GM23248 (cell line): ENCODE measurements at regions not wholly inside any gene's neighbourhood (a gene's known extent, or its start where the extent isn't known, plus 50 kb on each side); places are given as distances from the start of the nearest gene placed in this dataset.
"Not testable (repeated sequence)": the region's sequence is repeated elsewhere in the genome, so short reads cannot be mapped to it uniquely, and the experiment has no call there.

Experiments used
- DNase-seq: peaks from one replicate; pipeline ENCODE4 v3.0.0-alpha.2; 2015
- H2AFZ ChIP-seq: fragments of 200-600 bp; sonication (generic); 2 replicates; pipeline ENCODE4 v1.6.1; 2016; ENCODE audit warnings: antibody characterized with exemption
- H3F3A ChIP-seq: fragments of 200-600 bp; sonication (generic); 2 replicates; pipeline ENCODE4 v1.6.1; 2016; ENCODE audit warnings: mild to moderate bottlenecking, antibody characterized with exemption, mixed run types; ENCODE audit not compliant: insufficient read depth
- H3K27ac ChIP-seq: fragments of 200-600 bp; sonication (generic); 2 replicates; pipeline ENCODE4 v1.5.1; 2016; ENCODE audit warnings: mild to moderate bottlenecking
- H3K27me3 ChIP-seq: fragments of 200-600 bp; sonication (generic); replicated peaks from 2 replicates; pipeline ENCODE4 v1.6.1; 2016; ENCODE audit warnings: mild to moderate bottlenecking; ENCODE audit not compliant: insufficient read depth
- H3K36me3 ChIP-seq: fragments of 200-600 bp; sonication (generic); 2 replicates; pipeline ENCODE4 v1.6.1; 2016; ENCODE audit warnings: low read depth, mild to moderate bottlenecking
- H3K4me1 ChIP-seq: fragments of 200-600 bp; sonication (generic); 2 replicates; pipeline ENCODE4 v1.6.1; 2016; ENCODE audit warnings: mild to moderate bottlenecking; ENCODE audit not compliant: insufficient read depth
- H3K4me2 ChIP-seq: fragments of 200-600 bp; sonication (generic); one replicate; pipeline ENCODE4 v1.6.1; 2016; ENCODE audit warnings: mild to moderate bottlenecking; ENCODE audit not compliant: unreplicated experiment
- H3K4me3 ChIP-seq: fragments of 200-600 bp; sonication (generic); 2 replicates; pipeline ENCODE4 v1.5.1; 2016; ENCODE audit warnings: mild to moderate bottlenecking
- H3K79me2 ChIP-seq: fragments of 200-600 bp; sonication (generic); 2 replicates; pipeline ENCODE4 v1.6.1; 2016; ENCODE audit warnings: mild to moderate bottlenecking; ENCODE audit not compliant: insufficient read depth
- H3K9ac ChIP-seq: fragments of 200-600 bp; sonication (generic); 2 replicates; pipeline ENCODE4 v1.6.1; 2016; ENCODE audit warnings: mild to moderate bottlenecking
- H3K9me2 ChIP-seq: fragments of 200-600 bp; sonication (generic); 2 replicates; pipeline ENCODE4 v1.6.1; 2016; ENCODE audit warnings: mixed run types, mild to moderate bottlenecking, moderate library complexity; ENCODE audit not compliant: insufficient read depth
- H3K9me3 ChIP-seq: fragments of 200-600 bp; sonication (generic); one replicate; pipeline ENCODE4 v1.6.1; 2017; ENCODE audit warnings: low read depth
- H4K20me1 ChIP-seq: fragments of 200-600 bp; sonication (generic); 2 replicates; pipeline ENCODE4 v1.6.0; 2016; ENCODE audit not compliant: insufficient read depth
- EZH2 ChIP-seq: fragments of 200-600 bp; sonication (generic); IDR thresholded peaks from 2 replicates; pipeline ENCODE4 v1.6.1; 2018; ENCODE audit warnings: antibody characterized with exemption, mild to moderate bottlenecking; ENCODE audit not compliant: insufficient read depth, poor library complexity, severe bottlenecking
- EZH2phosphoT487 ChIP-seq: fragments of 200-600 bp; sonication (generic); IDR thresholded peaks from 2 replicates; pipeline ENCODE4 v1.6.1; 2018; ENCODE audit warnings: antibody characterized with exemption, moderate library complexity, mild to moderate bottlenecking, low read depth; ENCODE audit not compliant: insufficient read depth
- WGBS, 2 experiments: methylation state at CpG; one replicate each; pipeline ENCODE4 v1.1.6; 2015 to 2017; ENCODE audit warnings: low lambda C conversion rate in 2 of 2, low coverage in 1 of 2; ENCODE audit errors: missing lambda C conversion rate in 2 of 2; 5-methylcytosine and 5-hydroxymethylcytosine counted together
- in situ Hi-C: fragments of 300-500 bp; cut with MboI; formaldehyde crosslinking; loops from 2 replicates; pipeline ENCODE4 v1.15.0; 2020

GRCh38 chr1:170415710-170416372 lies 116.1 kb upstream of the GORAB start:
- no peak for DNase-seq
- Histone ChIP-seq H2AFZ (no peak overlapping the region), H3K79me2 (no peaks in the 10 kb centered on the region), H3K4me2 (peak overlapping the region; percentile 41), H3K9me3 (no peaks in the 10 kb centered on the region), H4K20me1 (no peaks in the 10 kb centered on the region), H3K9me2 (no peaks in the 10 kb centered on the region), H3K27me3 (no peaks in the 10 kb centered on the region), H3F3A (peaks cover 26% of the 10 kb centered on the region), H3K4me3 (no peak overlapping the region), H3K36me3 (no peaks in the 10 kb centered on the region), H3K27ac (peak overlapping the region; percentile 54), H3K9ac (peak overlapping the region; percentile 42; the same call in 1 of the 2 replicates), H3K4me1 (peaks cover 25% of the 10 kb centered on the region)
- in situ Hi-C loops: no loop called here
- TF ChIP-seq EZH2: no peak
- no peak for TF ChIP-seq EZH2phosphoT487
- WGBS, 2 experiments: 52 to 59% methylated on average over 3 to 4 of the region's 4 CpGs

DNA sequence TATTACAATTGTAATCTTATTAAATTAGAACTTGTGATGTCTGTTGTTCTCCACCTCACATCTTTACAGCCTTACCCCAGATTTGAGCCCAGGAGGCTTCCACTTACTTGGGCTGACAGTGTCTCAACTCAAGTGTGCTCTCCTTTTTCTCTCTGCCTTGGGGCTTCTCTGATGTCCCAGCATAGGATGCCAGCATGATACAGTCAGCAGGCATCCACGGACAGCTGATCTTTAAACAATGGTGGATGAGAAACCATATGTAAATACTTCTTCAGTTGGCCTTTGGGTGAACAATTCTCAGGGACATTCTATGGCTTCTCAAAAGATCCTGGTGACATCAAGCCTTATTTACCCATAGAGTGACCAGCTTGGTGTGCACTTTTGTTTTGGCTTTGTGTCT lies 107.6 kb upstream of the GORAB start:
- DNase-seq: peak; percentile 27
- in situ Hi-C loops: no loop called here

DNA sequence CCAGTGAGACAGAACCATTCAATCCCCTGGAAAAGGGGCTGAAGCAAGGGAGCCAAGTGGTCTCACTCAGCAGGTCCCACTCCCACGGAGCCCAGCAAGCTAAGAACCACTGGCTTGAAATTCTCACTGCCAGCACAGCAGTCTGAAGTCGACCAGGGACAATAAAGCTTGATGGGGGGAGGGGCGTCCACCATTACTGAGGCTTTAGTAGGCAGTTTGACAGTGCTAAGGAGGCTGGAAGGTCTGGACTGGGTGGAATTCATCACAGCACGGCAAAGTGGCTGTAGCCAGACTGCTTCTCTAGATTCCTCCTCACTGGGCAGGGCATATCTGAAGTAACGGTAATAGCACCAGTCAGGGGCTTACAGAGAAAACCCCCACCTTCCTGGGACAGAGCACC lies 105.4 kb upstream of the GORAB start:
- Histone ChIP-seq H3K4me1 (no peaks in the 10 kb centered on the region), H3K27ac (no peak overlapping the region), H3K4me2 (no peak overlapping the region), H3K9me3 (no peaks in the 10 kb centered on the region), H3K4me3 (no peak overlapping the region), H3K27me3 (no peaks in the 10 kb centered on the region), H3K9me2 (no peaks in the 10 kb centered on the region), H3K36me3 (no peaks in the 10 kb centered on the region), H4K20me1 (no peaks in the 10 kb centered on the region), H3K79me2 (no peaks in the 10 kb centered on the region), H2AFZ (no peak overlapping the region), H3F3A (no peaks in the 10 kb centered on the region), H3K9ac (no peak overlapping the region)
- no peak for TF ChIP-seq EZH2
- no peak for TF ChIP-seq EZH2phosphoT487
- DNase-seq: no peak
- in situ Hi-C loops: no loop called here
- 48 to 57% methylated on average over 5 of the region's 5 CpGs for WGBS, 2 experiments

More for the DNA sequence above, 107.6 kb upstream of the GORAB start:
- Histone ChIP-seq H4K20me1 (no peaks in the 10 kb centered on the region), H3K27ac (no peak overlapping the region), H2AFZ (no peak overlapping the region), H3F3A (no peaks in the 10 kb centered on the region), H3K9me2 (no peaks in the 10 kb centered on the region), H3K36me3 (no peaks in the 10 kb centered on the region), H3K4me1 (no peaks in the 10 kb centered on the region), H3K4me2 (no peak overlapping the region), H3K9me3 (no peaks in the 10 kb centered on the region), H3K4me3 (no peak overlapping the region), H3K9ac (no peak overlapping the region), H3K79me2 (no peaks in the 10 kb centered on the region), H3K27me3 (no peaks in the 10 kb centered on the region)
- 68 to 74% methylated on average over 1 of the region's 1 CpG for WGBS, 2 experiments
- TF ChIP-seq EZH2: no peak

- in situ Hi-C loops, H3K27me3 ChIP-seq, H3F3A ChIP-seq, H3K9me2 ChIP-seq, H3K27ac ChIP-seq, H3K36me3 ChIP-seq, DNase-seq, H2AFZ ChIP-seq, H3K79me2 ChIP-seq, H4K20me1 ChIP-seq, H3K9ac ChIP-seq, H3K4me1 ChIP-seq, H3K9me3 ChIP-seq, H3K4me2 ChIP-seq, H3K4me3 ChIP-seq: not testable (repeated sequence)
- 82 to 100% methylated on average over 1 of the region's 1 CpG for WGBS, 2 experiments
Measured at GRCh38 chr1:170427002-170427401, 105.0 kb upstream of the GORAB start.

DNA sequence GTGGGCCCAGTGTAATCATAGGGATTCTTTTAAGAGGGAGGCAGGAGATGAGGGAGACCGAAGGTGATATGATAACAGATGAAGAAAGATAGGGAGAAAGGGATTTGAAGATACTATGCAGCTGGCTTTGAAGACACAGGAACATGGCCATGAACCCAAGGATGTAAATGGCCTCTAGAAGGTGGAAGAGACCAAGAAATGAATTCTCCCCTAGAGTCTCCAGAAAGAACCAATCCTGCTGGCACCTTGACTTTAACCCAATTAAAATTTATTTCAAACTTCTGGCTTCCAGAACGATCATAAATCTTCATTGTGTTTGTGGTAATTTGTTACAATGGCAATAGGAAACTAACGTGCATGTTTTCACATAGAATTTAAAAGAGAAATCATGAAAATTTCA lies 95.0 kb upstream of the GORAB start:
- H3K79me2 ChIP-seq: no peaks in the 10 kb centered on the region
- no peak for TF ChIP-seq EZH2
- TF ChIP-seq EZH2phosphoT487: no peak
- no peaks in the 10 kb centered on the region for H3K9me3 ChIP-seq
- H4K20me1 ChIP-seq: no peaks in the 10 kb centered on the region
- no peaks in the 10 kb centered on the region for H3K9me2 ChIP-seq
- H3K4me2 ChIP-seq: no peak overlapping the region
- H3K9ac ChIP-seq: no peak overlapping the region
- no peaks in the 10 kb centered on the region for H3K27me3 ChIP-seq
- WGBS, 2 experiments: 52 to 60% methylated on average over 3 of the region's 3 CpGs
- no peak overlapping the region for H3K4me3 ChIP-seq
- no peaks in the 10 kb centered on the region for H3K36me3 ChIP-seq
- in situ Hi-C loops: no loop called here
- no peak overlapping the region for H3K27ac ChIP-seq
- H3K4me1 ChIP-seq: no peaks in the 10 kb centered on the region
- H3F3A ChIP-seq: no peaks in the 10 kb centered on the region
- H2AFZ ChIP-seq: no peak overlapping the region
- no peak for DNase-seq
